GM23338 (cell line): ENCODE measurements at regions not wholly inside any gene's neighbourhood (a gene's known extent, or its start where the extent isn't known, plus 50 kb on each side); places are given as distances from the start of the nearest gene placed in this dataset.
A peak's percentile ranks its signal among the peaks of the same experiment; 100 is the strongest.

Experiments used
- ATAC-seq: fragments of 200-7000 bp; cut with Tn5 transposase; 3 replicates; pipeline ENCODE4 v1.9.1; 2020
- DNase-seq: peaks from one replicate; pipeline ENCODE4 v3.0.0-alpha.2; 2015; ENCODE audit warnings: low spot score
- H2AFZ ChIP-seq: fragments of 200-600 bp; sonication (generic); 2 replicates; pipeline ENCODE4 v1.8.0; 2016; ENCODE audit warnings: antibody characterized with exemption, mild to moderate bottlenecking, moderate library complexity
- H3F3A ChIP-seq: fragments of 200-600 bp; sonication (generic); replicated peaks from 2 replicates; pipeline ENCODE4 v1.8.0; 2017; ENCODE audit warnings: antibody characterized with exemption, mixed run types, low read depth
- H3K27ac ChIP-seq: fragments of 200-600 bp; sonication (generic); 2 replicates; pipeline ENCODE4 v1.6.1; 2016; ENCODE audit warnings: low read depth
- H3K27me3 ChIP-seq: fragments of 200-600 bp; sonication (generic); 2 replicates; pipeline ENCODE4 v1.8.0; 2016; ENCODE audit warnings: mild to moderate bottlenecking, mixed run types, moderate library complexity; ENCODE audit not compliant: insufficient read depth
- H3K36me3 ChIP-seq: fragments of 200-600 bp; sonication (generic); 2 replicates; pipeline ENCODE4 v1.8.0; 2016; ENCODE audit warnings: mild to moderate bottlenecking; ENCODE audit not compliant: insufficient read depth
- H3K4me1 ChIP-seq: fragments of 200-600 bp; sonication (generic); 2 replicates; pipeline ENCODE4 v1.8.0; 2016; ENCODE audit warnings: mild to moderate bottlenecking, moderate library complexity; ENCODE audit not compliant: insufficient read depth
- H3K4me2 ChIP-seq: fragments of 200-600 bp; sonication (generic); 2 replicates; pipeline ENCODE4 v1.7.1; 2017; ENCODE audit warnings: mixed run types
- H3K4me3 ChIP-seq: fragments of 200-600 bp; sonication (generic); 2 replicates; pipeline ENCODE4 v1.6.1; 2016; ENCODE audit warnings: mixed run types
- H3K79me2 ChIP-seq: fragments of 200-600 bp; sonication (generic); replicated peaks from 2 replicates; pipeline ENCODE4 v1.8.0; 2017; ENCODE audit warnings: mild to moderate bottlenecking; ENCODE audit not compliant: insufficient read depth
- H3K9me2 ChIP-seq: fragments of 200-600 bp; sonication (generic); 2 replicates; pipeline ENCODE4 v1.8.0; 2017; ENCODE audit not compliant: insufficient read depth
- H4K20me1 ChIP-seq: fragments of 200-600 bp; sonication (generic); replicated peaks from 2 replicates; pipeline ENCODE4 v1.8.0; 2017; ENCODE audit warnings: mild to moderate bottlenecking; ENCODE audit not compliant: insufficient read depth
- H3K27ac Mint-ChIP-seq: 2 replicates; pipeline ENCODE4 v1.8.0; 2020; ENCODE audit warnings: inconsistent platforms, mild to moderate bottlenecking, moderate library complexity, mixed read lengths
- H3K27me3 Mint-ChIP-seq: 3 replicates; pipeline ENCODE4 v1.8.0; 2022; ENCODE audit warnings: low read depth, mild to moderate bottlenecking, moderate library complexity, mixed read lengths, inconsistent platforms; ENCODE audit not compliant: insufficient read depth, poor library complexity
- H3K36me3 Mint-ChIP-seq: 3 replicates; pipeline ENCODE4 v1.8.0; 2021; ENCODE audit warnings: low read depth, mild to moderate bottlenecking, inconsistent platforms, moderate library complexity, mixed read lengths
- H3K4me1 Mint-ChIP-seq: 3 replicates; pipeline ENCODE4 v1.8.0; 2020; ENCODE audit warnings: mild to moderate bottlenecking, inconsistent platforms, mixed read lengths
- H3K4me3 Mint-ChIP-seq: 3 replicates; pipeline ENCODE4 v1.8.0; 2021; ENCODE audit warnings: moderate library complexity, mild to moderate bottlenecking, inconsistent platforms, mixed read lengths
- H3K9me3 Mint-ChIP-seq: 3 replicates; pipeline ENCODE4 v1.8.0; 2020; ENCODE audit warnings: moderate library complexity, mild to moderate bottlenecking, inconsistent platforms, mixed read lengths
- CREB1 ChIP-seq: fragments of 250-450 bp; sonication (Bioruptor Pico); IDR thresholded peaks from 2 replicates; pipeline ENCODE4 v1.5.0; 2020; ENCODE audit warnings: low read depth, mild to moderate bottlenecking, moderate library complexity
- EZH2 ChIP-seq: fragments of 200-600 bp; sonication (generic); IDR thresholded peaks from one replicate; pipeline ENCODE4 v1.8.0; 2017; ENCODE audit warnings: antibody characterized with exemption, mild to moderate bottlenecking, low read depth; ENCODE audit not compliant: unreplicated experiment
- EZH2phosphoT487 ChIP-seq: fragments of 200-600 bp; sonication (generic); IDR thresholded peaks from one replicate; pipeline ENCODE4 v1.8.1; 2018; ENCODE audit warnings: antibody characterized with exemption; ENCODE audit not compliant: unreplicated experiment
- JUNB ChIP-seq: IDR thresholded peaks from one replicate; pipeline ENCODE4 v1.6.1; 2016; ENCODE audit warnings: antibody characterized with exemption; ENCODE audit not compliant: unreplicated experiment
- NANOG ChIP-seq: IDR thresholded peaks from 2 replicates; pipeline ENCODE4 v1.6.1; 2016; ENCODE audit warnings: antibody characterized with exemption, borderline replicate concordance
- POLR2AphosphoS5 ChIP-seq: IDR thresholded peaks from 2 replicates; pipeline ENCODE4 v1.6.1; 2016; ENCODE audit warnings: antibody characterized with exemption, low read depth
- STAT1 ChIP-seq: IDR thresholded peaks from one replicate; pipeline ENCODE4 v1.6.1; 2016; ENCODE audit warnings: antibody characterized with exemption; ENCODE audit not compliant: unreplicated experiment
- ZNF114 ChIP-seq: fragments of 250-450 bp; sonication (Bioruptor Pico); IDR thresholded peaks from 2 replicates; pipeline ENCODE4 v1.5.0; 2020; ENCODE audit warnings: mild to moderate bottlenecking, moderate library complexity
- ZNF331 ChIP-seq: fragments of 250-450 bp; sonication (Bioruptor Pico); IDR thresholded peaks from 2 replicates; pipeline ENCODE4 v1.5.0; 2020; ENCODE audit warnings: low read depth, mild to moderate bottlenecking, moderate library complexity
- TF ChIP-seq, protein P1 (sequence below): IDR thresholded peaks from one replicate; pipeline ENCODE4 v1.6.1; 2018; ENCODE audit warnings: antibody characterized with exemption; ENCODE audit not compliant: unreplicated experiment
- TF ChIP-seq, protein P2 (sequence below), 2 experiments: fragments of 200-600 bp in 1 of 2; sonication (generic) in 1 of 2; conservative IDR thresholded peaks; 2 replicates each; pipeline versions ENCODE4 v1.5.1 to v1.6.1; 2016 to 2017; ENCODE audit warnings: antibody characterized with exemption in 2 of 2, low read depth in 2 of 2, mild to moderate bottlenecking in 2 of 2, moderate library complexity in 1 of 2
- TF ChIP-seq, protein P3 (sequence below): IDR thresholded peaks from 2 replicates; pipeline ENCODE4 v1.6.1; 2016; ENCODE audit warnings: antibody characterized with exemption

DNA sequence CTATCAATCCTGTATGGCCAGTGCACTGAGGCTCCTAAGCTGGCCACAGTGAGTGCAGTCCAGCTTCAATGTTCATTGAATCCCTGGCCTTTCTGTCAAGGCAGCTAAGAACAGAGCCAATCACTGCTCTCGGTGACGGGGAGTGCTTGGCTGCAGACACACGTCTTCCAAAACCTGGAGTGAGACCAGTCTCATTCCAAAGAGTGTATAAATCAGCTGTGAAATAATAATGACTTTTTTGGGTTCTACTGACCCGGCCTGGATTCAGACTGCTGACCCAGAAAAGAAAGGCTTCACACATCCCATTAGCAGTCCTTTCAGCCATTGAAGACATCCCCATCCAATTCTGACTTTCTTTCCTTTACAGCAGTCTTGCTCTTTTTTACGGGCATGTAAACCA lies 665.5 kb downstream of the GBE1 start (continued):
- TF ChIP-seq EZH2: no peak
- no peak for TF ChIP-seq ZNF331
- no peak for TF ChIP-seq EZH2phosphoT487
- no peak for TF ChIP-seq STAT1
- TF ChIP-seq, protein P1, sequence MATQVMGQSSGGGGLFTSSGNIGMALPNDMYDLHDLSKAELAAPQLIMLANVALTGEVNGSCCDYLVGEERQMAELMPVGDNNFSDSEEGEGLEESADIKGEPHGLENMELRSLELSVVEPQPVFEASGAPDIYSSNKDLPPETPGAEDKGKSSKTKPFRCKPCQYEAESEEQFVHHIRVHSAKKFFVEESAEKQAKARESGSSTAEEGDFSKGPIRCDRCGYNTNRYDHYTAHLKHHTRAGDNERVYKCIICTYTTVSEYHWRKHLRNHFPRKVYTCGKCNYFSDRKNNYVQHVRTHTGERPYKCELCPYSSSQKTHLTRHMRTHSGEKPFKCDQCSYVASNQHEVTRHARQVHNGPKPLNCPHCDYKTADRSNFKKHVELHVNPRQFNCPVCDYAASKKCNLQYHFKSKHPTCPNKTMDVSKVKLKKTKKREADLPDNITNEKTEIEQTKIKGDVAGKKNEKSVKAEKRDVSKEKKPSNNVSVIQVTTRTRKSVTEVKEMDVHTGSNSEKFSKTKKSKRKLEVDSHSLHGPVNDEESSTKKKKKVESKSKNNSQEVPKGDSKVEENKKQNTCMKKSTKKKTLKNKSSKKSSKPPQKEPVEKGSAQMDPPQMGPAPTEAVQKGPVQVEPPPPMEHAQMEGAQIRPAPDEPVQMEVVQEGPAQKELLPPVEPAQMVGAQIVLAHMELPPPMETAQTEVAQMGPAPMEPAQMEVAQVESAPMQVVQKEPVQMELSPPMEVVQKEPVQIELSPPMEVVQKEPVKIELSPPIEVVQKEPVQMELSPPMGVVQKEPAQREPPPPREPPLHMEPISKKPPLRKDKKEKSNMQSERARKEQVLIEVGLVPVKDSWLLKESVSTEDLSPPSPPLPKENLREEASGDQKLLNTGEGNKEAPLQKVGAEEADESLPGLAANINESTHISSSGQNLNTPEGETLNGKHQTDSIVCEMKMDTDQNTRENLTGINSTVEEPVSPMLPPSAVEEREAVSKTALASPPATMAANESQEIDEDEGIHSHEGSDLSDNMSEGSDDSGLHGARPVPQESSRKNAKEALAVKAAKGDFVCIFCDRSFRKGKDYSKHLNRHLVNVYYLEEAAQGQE: no peak
- TF ChIP-seq JUNB: no peak
- TF ChIP-seq POLR2AphosphoS5: no peak

DNA sequence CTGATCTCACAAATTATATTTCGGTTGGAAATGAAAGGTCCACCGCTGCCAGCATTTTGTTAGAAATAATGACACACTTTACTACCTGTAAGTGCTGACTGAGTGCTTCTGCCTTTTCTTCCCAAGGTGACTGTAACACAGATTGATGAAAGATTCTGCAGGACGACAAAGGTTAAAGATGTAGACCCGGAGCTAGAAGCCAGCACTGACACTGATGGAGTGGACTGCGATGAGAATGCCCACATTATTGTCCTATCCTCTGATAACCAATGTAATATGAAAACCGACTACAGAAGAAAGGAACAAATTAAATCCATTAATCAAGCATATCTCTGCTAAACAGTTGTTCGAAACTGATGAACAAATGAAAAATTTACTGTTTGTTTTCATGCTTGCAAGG lies 666.5 kb downstream of the GBE1 start:
- H2AFZ ChIP-seq: peak overlapping the region; percentile 57; the same call in 1 of the 2 replicates
- H3K4me3 Mint-ChIP-seq: no peak overlapping the region
- DNase-seq (no peak), ATAC-seq (no peak)
- no peaks in the 10 kb centered on the region for H4K20me1 ChIP-seq
- no peak overlapping the region for H3K27ac Mint-ChIP-seq
- H3K4me3 ChIP-seq: no peak overlapping the region
- no peaks in the 10 kb centered on the region for H3K9me2 ChIP-seq
- no peaks in the 10 kb centered on the region for H3K27me3 Mint-ChIP-seq
- no peak overlapping the region for H3K27ac ChIP-seq
- peaks cover 17% of the 10 kb centered on the region for H3K9me3 Mint-ChIP-seq
- H3K79me2 ChIP-seq: no peaks in the 10 kb centered on the region
- H3K4me2 ChIP-seq: no peak overlapping the region
- H3F3A ChIP-seq: no peaks in the 10 kb centered on the region
- no peaks in the 10 kb centered on the region for H3K27me3 ChIP-seq
- no peaks in the 10 kb centered on the region for H3K4me1 Mint-ChIP-seq
- TF ChIP-seq, protein P2, sequence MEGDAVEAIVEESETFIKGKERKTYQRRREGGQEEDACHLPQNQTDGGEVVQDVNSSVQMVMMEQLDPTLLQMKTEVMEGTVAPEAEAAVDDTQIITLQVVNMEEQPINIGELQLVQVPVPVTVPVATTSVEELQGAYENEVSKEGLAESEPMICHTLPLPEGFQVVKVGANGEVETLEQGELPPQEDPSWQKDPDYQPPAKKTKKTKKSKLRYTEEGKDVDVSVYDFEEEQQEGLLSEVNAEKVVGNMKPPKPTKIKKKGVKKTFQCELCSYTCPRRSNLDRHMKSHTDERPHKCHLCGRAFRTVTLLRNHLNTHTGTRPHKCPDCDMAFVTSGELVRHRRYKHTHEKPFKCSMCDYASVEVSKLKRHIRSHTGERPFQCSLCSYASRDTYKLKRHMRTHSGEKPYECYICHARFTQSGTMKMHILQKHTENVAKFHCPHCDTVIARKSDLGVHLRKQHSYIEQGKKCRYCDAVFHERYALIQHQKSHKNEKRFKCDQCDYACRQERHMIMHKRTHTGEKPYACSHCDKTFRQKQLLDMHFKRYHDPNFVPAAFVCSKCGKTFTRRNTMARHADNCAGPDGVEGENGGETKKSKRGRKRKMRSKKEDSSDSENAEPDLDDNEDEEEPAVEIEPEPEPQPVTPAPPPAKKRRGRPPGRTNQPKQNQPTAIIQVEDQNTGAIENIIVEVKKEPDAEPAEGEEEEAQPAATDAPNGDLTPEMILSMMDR (conservative IDR thresholded peaks at IDR 0.05; ENCODE audit: low read depth in 2 of 2): no peak
- no peak for TF ChIP-seq CREB1 (CRISPR knock-in tag)
- TF ChIP-seq, protein P3, sequence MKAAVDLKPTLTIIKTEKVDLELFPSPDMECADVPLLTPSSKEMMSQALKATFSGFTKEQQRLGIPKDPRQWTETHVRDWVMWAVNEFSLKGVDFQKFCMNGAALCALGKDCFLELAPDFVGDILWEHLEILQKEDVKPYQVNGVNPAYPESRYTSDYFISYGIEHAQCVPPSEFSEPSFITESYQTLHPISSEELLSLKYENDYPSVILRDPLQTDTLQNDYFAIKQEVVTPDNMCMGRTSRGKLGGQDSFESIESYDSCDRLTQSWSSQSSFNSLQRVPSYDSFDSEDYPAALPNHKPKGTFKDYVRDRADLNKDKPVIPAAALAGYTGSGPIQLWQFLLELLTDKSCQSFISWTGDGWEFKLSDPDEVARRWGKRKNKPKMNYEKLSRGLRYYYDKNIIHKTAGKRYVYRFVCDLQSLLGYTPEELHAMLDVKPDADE: no peak
- no peak for TF ChIP-seq EZH2
- no peak for TF ChIP-seq NANOG
- no peak for TF ChIP-seq ZNF331
- TF ChIP-seq ZNF114 (CRISPR knock-in tag): no peak
- no peak for TF ChIP-seq JUNB
- no peak for TF ChIP-seq STAT1
- TF ChIP-seq POLR2AphosphoS5: no peak
- TF ChIP-seq, protein P1: no peak
- no peaks in the 10 kb centered on the region; the same call in 1 of the 2 replicates for H3K36me3 ChIP-seq
- no peaks in the 10 kb centered on the region for H3K4me1 ChIP-seq
- peaks cover 15% of the 10 kb centered on the region; the same call in 2 of the 3 replicates for H3K36me3 Mint-ChIP-seq
